Transverse colon (tissue), 4 donors: ENCODE measurements at regions not wholly inside any gene's neighbourhood (a gene's known extent, or its start where the extent isn't known, plus 50 kb on each side); places are given as distances from the start of the nearest gene placed in this dataset.

ENCODE experiments used
- EP300 ChIP-seq: sonication (generic); formaldehyde crosslinking; IDR thresholded peaks from one replicate; pipeline ENCODE4 v1.6.1; 2017; ENCODE audit warnings: antibody characterized with exemption, low read depth
- POLR2A ChIP-seq: fragments of 450-650 bp; IDR thresholded peaks from one replicate; pipeline ENCODE4 v1.6.1; 2016; ENCODE audit warnings: antibody characterized with exemption, mild to moderate bottlenecking, moderate library complexity
- POLR2AphosphoS5 ChIP-seq, 3 donors: sonication (generic); formaldehyde crosslinking; IDR thresholded peaks; one replicate each; pipeline ENCODE4 v1.6.1; 2016; ENCODE audit warnings: antibody characterized with exemption in 3 of 3
- TF ChIP-seq, protein P1 (sequence below), 5 experiments: fragments of 200-600 bp in 3 of 5; fragments of 450-650 bp in 2 of 5; sonication (generic) in 3 of 5; IDR thresholded peaks; 1 replicate in 2 of 5; 2 replicates in 3 of 5; pipeline ENCODE4 v1.5.1; 2016 to 2017; ENCODE audit warnings: antibody characterized with exemption in 5 of 5, inconsistent platforms in 3 of 5, mild to moderate bottlenecking in 2 of 5, moderate library complexity in 1 of 5

- TF ChIP-seq, protein P1, sequence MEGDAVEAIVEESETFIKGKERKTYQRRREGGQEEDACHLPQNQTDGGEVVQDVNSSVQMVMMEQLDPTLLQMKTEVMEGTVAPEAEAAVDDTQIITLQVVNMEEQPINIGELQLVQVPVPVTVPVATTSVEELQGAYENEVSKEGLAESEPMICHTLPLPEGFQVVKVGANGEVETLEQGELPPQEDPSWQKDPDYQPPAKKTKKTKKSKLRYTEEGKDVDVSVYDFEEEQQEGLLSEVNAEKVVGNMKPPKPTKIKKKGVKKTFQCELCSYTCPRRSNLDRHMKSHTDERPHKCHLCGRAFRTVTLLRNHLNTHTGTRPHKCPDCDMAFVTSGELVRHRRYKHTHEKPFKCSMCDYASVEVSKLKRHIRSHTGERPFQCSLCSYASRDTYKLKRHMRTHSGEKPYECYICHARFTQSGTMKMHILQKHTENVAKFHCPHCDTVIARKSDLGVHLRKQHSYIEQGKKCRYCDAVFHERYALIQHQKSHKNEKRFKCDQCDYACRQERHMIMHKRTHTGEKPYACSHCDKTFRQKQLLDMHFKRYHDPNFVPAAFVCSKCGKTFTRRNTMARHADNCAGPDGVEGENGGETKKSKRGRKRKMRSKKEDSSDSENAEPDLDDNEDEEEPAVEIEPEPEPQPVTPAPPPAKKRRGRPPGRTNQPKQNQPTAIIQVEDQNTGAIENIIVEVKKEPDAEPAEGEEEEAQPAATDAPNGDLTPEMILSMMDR (IDR thresholded peaks at IDR 0.05): no peak
- TF ChIP-seq POLR2A (no peak), EP300 (no peak), POLR2AphosphoS5 (IDR thresholded peaks at IDR 0.05) (no peak)
Observed at GRCh38 chrY:17330733-17331132, 549.3 kb downstream of the CDY2B start.
